KMS-11 (cell line): ENCODE measurements at regions not wholly inside any gene's neighbourhood (a gene's known extent, or its start where the extent isn't known, plus 50 kb on each side); places are given as distances from the start of the nearest gene placed in this dataset.

Source experiments
- H2AFZ ChIP-seq: fragments of 200-600 bp; sonication (generic); 2 replicates; pipeline ENCODE4 v1.6.1; 2016; ENCODE audit warnings: antibody characterized with exemption, mixed run types, low read depth
- H3K27ac ChIP-seq: fragments of 200-600 bp; sonication (generic); 2 replicates; pipeline ENCODE4 v1.6.1; 2016; ENCODE audit warnings: mild to moderate bottlenecking, mixed run types
- H3K27me3 ChIP-seq: fragments of 200-600 bp; sonication (generic); 2 replicates; pipeline ENCODE4 v1.6.1; 2017; ENCODE audit warnings: mild to moderate bottlenecking, low read depth, mixed run types, moderate library complexity; ENCODE audit not compliant: insufficient read depth
- H3K36me3 ChIP-seq: fragments of 200-600 bp; sonication (generic); 2 replicates; pipeline ENCODE4 v1.6.1; 2017; ENCODE audit warnings: mild to moderate bottlenecking, mixed run types; ENCODE audit not compliant: insufficient read depth
- H3K4me1 ChIP-seq: fragments of 200-600 bp; sonication (generic); 2 replicates; pipeline ENCODE4 v1.6.1; 2016; ENCODE audit warnings: mild to moderate bottlenecking, low read depth, mixed run types; ENCODE audit not compliant: poor library complexity, severe bottlenecking
- H3K4me2 ChIP-seq: fragments of 200-600 bp; sonication (generic); 2 replicates; pipeline ENCODE4 v1.7.0; 2016; ENCODE audit warnings: mild to moderate bottlenecking, mixed run types
- H3K4me3 ChIP-seq: fragments of 200-600 bp; sonication (generic); IDR thresholded peaks from 2 replicates; pipeline ENCODE4 v1.6.1; 2017; ENCODE audit warnings: low read depth, low read length, mixed read lengths; ENCODE audit not compliant: insufficient read depth
- H3K79me2 ChIP-seq: fragments of 200-600 bp; sonication (generic); 2 replicates; pipeline ENCODE4 v1.6.1; 2016; ENCODE audit warnings: low read depth, mixed run types; ENCODE audit not compliant: insufficient read depth
- H3K9ac ChIP-seq: fragments of 200-600 bp; sonication (generic); 2 replicates; pipeline ENCODE4 v1.6.1; 2016; ENCODE audit warnings: mild to moderate bottlenecking, mixed run types
- H4K20me1 ChIP-seq: fragments of 200-600 bp; sonication (generic); 2 replicates; pipeline ENCODE4 v1.6.1; 2016; ENCODE audit warnings: mild to moderate bottlenecking, mixed run types; ENCODE audit not compliant: insufficient read depth
- CTCF ChIP-seq: fragments of 200-600 bp; sonication (generic); conservative IDR thresholded peaks from 2 replicates; pipeline ENCODE4 v1.6.1; 2017; ENCODE audit warnings: low read depth, mild to moderate bottlenecking, antibody characterized with exemption, low read length, moderate library complexity, mixed read lengths

- H4K20me1 ChIP-seq, result no peaks in the 10 kb centered on the region
- H3K27ac ChIP-seq, result no peak overlapping the region
- no peak overlapping the region for H3K9ac ChIP-seq
- H3K27me3 ChIP-seq, result no peaks in the 10 kb centered on the region
- no peaks in the 10 kb centered on the region for H3K4me1 ChIP-seq
- no peaks in the 10 kb centered on the region for H3K79me2 ChIP-seq
- H3K36me3 ChIP-seq, result no peaks in the 10 kb centered on the region
- TF ChIP-seq CTCF, result no peak
- H3K4me3 ChIP-seq, result no peak overlapping the region
- H2AFZ ChIP-seq, result no peak overlapping the region
- H3K4me2 ChIP-seq, result no peak overlapping the region
These were observed 50.4 kb upstream of the HMGXB4 start for GRCh38 chr22:35206889-35207288.
